ENCODE measurements at regions not wholly inside any gene's neighbourhood (a gene's known extent, or its start where the extent isn't known, plus 50 kb on each side); places are given as distances from the start of the nearest gene placed in this dataset.

- DNase-seq (ENCODE audit: low read depth in 4 of 4, low spot score in 3 of 4) = no peak
Measured at GRCh38 chr12:126519833-126520232, 1454.6 kb downstream of the AACS start.

- DNase-seq (ENCODE audit: low read depth in 4 of 4, low spot score in 3 of 4) = no peak
Measured at GRCh38 chr12:126523891-126524290, 1458.7 kb downstream of the AACS start.

DNA sequence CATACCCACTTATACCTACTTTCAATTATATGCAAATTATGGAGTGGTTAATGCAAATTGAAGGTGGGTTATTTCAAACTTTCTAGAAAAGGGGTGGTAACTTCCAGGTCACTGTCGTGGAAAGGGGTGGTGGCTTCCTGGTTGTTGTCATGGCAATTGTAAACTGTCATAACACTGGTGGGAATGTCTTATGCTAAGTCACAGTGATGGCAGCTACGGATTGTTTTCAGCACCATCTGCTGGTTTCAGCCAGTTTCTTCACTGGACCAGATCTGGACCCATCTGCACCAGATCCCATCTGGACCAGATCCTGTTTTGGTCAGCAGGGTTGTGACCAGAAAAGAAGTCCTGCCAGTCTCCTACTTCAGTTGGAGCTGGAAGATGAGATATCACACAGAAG, 1469.3 kb downstream of the AACS start:
- no peak for DNase-seq (ENCODE audit: low read depth in 4 of 4, low spot score in 3 of 4)

DNA sequence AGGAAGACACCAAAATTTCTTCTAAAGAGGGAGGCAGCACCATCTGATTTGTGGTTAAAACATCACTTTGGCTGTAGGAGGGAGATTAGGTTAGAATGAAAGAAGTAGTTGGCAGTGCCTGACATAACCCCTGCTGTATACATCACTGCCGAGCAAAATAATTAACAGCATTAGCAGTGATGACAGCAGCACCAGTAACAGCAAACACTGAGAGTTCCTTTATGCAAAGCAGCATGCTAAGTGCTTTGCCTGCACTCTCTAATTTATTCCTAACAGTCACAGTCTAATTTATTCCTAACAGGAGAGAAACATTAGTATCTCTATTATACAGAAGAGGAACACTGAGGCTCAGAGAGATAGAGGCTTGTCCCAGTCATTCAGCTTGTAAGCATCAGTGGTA, 1469.7 kb downstream of the AACS start:
- DNase-seq (ENCODE audit: low read depth in 4 of 4, low spot score in 3 of 4) = no peak

DNA sequence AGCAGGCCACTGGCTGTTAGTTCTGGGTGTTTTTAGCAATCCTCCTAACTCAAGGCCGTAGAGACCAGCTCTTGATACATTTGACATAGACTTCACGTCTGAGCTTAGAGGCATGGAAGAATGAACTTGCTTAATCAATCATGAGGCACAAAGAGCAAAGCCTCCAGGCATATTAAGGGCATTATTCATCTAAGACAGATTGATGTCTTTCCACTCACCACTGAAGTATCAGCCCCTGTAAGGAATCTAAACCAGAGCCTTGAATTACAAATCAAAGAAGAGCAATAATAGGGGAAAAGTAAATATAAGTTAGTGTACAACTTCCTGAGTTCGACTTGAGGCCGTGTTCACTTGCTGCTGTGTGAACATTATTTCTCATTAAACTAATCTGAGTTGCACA, 1470.7 kb downstream of the AACS start:
- DNase-seq (ENCODE audit: low read depth in 4 of 4, low spot score in 3 of 4) = no peak

- DNase-seq (ENCODE audit: low read depth in 4 of 4, low spot score in 3 of 4) = no peak
Measured at GRCh38 chr12:126537961-126538530, 1472.8 kb downstream of the AACS start.

- no peak for DNase-seq (ENCODE audit: low read depth in 4 of 4, low spot score in 3 of 4)
Measured at GRCh38 chr12:126538888-126539287, 1473.7 kb downstream of the AACS start.

DNA sequence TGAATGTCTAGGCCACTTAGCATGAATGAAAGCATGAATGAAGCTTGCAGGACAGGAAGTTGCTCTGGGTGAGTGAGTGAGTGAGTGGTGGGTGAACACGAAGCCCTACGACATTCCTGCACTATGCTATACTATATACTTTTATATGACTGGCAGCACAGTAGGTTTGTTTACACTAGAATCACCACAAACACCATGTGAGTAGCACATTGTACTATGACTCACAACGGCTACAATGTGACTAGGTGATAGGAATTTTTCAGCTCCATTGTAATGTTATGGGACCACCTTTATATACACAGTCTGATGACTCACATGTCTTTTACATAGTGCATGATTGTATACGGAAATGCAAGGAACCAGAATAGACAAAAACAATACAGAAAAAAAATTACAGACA, 1480.2 kb downstream of the AACS start:
- no peak for DNase-seq (ENCODE audit: low read depth in 4 of 4, low spot score in 3 of 4)

DNA sequence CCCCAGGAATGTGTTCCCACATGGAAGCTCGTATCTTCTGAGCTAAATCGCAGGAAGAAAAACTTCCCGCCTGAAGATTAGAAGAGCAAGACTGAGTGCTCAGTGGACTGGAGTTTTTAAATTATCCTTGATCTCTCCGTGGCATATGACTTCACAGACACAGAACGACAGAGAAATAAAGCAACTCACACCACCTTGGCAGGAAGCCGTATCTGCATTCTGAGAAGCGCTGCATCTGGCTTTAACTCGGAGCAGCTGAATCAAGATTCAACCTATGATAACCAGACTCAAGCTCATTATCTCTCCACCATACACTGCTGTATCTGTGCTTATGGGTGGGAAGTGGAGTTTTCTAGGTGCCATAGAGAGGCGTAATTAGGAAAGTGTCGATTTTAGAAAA, 1482.7 kb downstream of the AACS start:
- no peak for DNase-seq (ENCODE audit: low read depth in 4 of 4, low spot score in 3 of 4)

- DNase-seq (ENCODE audit: low read depth in 4 of 4, low spot score in 3 of 4) = no peak
Measured at GRCh38 chr12:126551869-126552268, 1486.6 kb downstream of the AACS start.

- no peak for DNase-seq (ENCODE audit: low read depth in 4 of 4, low spot score in 3 of 4)
Measured at GRCh38 chr12:126554625-126555024, 1489.4 kb downstream of the AACS start.

GRCh38 chr12:126557659-126558058, 1492.4 kb downstream of the AACS start:
- DNase-seq (ENCODE audit: low read depth in 4 of 4, low spot score in 3 of 4) = no peak

DNA sequence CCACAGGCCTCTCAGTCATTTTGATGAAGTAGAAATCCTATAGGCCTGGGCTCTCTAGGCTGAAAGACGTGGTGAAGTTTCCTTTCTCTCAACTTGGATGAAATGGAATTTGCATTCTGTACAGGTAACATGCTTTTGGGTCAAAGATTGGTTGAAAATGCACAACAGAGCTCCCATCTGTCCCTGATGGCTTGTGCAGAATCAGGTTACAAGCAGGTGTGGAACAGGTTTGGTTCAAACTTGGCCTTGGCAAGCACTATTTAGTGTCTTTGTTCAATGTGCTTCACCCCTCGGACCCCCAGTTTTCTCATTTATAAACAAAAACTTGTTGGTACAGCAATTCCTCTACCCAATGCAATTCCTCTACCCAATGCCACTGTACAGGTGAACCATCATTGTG, 1493.0 kb downstream of the AACS start:
- DNase-seq (ENCODE audit: low read depth in 4 of 4, low spot score in 3 of 4) = no peak

DNA sequence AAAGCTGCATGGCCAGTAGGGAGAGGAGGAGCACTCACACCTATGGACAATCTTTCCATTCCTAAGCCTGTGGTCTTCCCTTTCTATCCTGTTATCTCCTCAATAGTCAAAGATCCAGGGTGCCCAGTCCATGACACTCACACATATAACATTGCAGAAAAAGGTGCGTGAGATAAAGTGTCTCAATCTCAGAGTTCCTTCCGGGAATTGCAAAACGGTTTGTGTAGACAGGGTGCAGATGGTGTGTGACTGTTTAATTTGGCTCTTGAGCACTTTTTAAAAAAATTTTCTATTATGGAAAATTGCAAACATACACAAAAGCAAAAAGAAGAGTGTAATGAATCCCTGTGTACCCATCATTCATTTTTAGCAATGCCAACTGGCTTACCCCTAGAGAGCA, 1493.6 kb downstream of the AACS start:
- DNase-seq (ENCODE audit: low read depth in 4 of 4, low spot score in 3 of 4) = no peak

- no peak for DNase-seq (ENCODE audit: low read depth in 4 of 4, low spot score in 3 of 4)
Measured at GRCh38 chr12:126567016-126567415, 1501.8 kb downstream of the AACS start.

DNA sequence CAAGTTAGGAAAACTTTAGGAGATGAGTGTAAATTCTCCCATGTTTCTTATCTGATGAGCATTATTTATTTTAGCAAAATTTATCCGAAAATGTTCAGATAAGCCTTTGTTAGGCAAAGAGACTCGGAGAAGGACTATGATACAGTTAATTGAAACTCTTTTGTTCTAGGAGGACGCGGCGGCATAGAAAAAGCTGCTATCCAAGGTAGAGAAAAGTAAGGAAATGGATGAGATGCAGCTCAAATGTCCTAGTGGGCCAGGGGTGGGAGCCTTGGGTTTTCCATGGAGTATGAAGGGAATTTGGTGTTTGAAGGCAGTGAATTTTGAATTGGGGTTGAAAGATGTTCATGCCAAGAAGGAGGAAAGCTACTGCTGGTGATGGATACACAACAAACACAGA, 1504.5 kb downstream of the AACS start:
- no peak for DNase-seq (ENCODE audit: low read depth in 4 of 4, low spot score in 3 of 4)

- no peak for DNase-seq (ENCODE audit: low read depth in 4 of 4, low spot score in 3 of 4)
Measured at GRCh38 chr12:126570566-126570965, 1505.3 kb downstream of the AACS start.

GRCh38 chr12:126572170-126572569, 1506.9 kb downstream of the AACS start:
- DNase-seq (ENCODE audit: low read depth in 4 of 4, low spot score in 3 of 4) = no peak

DNA sequence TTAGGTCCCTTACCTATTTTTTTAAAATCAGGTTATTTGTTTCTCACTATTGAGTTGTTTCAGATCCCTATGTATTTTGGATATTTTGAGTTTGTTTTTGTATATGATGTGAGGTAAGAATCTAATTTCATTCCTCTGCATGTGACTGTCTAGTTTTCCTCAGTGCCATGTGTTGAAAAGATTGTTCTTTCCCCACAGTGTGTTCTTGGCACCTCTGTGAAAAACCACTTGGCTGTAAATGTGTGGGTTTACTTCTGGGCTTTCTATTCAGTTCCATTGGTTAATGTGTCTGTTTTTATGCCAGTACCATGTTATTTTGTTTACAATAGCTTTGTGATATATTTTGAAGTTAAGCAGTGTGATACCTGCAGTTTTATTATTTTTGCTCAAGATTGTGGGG, 1516.4 kb downstream of the AACS start:
- DNase-seq (ENCODE audit: low read depth in 4 of 4, low spot score in 3 of 4) = no peak

DNA sequence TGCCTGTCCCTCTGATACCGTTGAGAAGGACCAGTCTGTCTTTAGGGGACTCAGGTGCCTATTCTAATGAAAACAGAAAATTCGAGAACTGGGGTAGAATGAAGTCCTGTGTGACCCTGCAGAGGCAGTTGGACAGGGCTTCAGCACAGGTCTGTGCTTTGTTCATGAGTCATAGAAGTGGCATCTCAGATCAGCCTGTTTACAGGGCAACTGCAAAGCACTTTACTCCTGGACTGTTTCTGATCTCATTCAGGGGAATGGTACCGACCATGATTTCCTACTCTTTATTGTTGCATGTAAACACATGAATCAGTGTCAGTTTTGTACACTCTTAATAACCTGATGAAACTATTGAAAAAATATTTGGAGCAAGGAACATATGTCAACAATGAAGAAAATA, 1517.0 kb downstream of the AACS start:
- no peak for DNase-seq (ENCODE audit: low read depth in 4 of 4, low spot score in 3 of 4)

- DNase-seq (ENCODE audit: low read depth in 4 of 4, low spot score in 3 of 4) = no peak
Measured at GRCh38 chr12:126588586-126589249, 1523.5 kb downstream of the AACS start.

DNA sequence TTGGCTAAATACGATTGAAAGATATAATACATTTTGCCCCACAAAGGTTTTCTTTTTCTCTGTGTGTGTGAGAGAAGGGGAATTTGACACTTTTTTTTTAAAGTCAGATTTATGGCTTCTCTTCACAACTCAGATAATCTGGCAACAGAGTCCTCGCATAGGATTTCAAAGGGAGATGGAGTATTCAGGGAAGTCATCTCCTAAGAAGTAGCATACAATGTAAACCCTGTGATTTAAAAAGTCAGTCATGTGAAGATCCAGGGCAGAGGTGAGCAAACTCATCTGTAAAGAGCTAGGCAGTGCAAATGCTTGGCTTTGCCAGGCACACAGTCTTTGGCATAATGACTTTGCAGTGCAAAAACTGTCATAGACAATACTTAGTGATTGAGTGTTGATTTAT, 1526.3 kb downstream of the AACS start:
- peak in 2 of 4 donors; percentile 6 to 19 for DNase-seq (ENCODE audit: low read depth in 4 of 4, low spot score in 3 of 4)

All from right renal pelvis (tissue), 4 donors.